ENCODE measurements at regions not wholly inside any gene's neighbourhood (a gene's known extent, or its start where the extent isn't known, plus 50 kb on each side); places are given as distances from the start of the nearest gene placed in this dataset.

DNA sequence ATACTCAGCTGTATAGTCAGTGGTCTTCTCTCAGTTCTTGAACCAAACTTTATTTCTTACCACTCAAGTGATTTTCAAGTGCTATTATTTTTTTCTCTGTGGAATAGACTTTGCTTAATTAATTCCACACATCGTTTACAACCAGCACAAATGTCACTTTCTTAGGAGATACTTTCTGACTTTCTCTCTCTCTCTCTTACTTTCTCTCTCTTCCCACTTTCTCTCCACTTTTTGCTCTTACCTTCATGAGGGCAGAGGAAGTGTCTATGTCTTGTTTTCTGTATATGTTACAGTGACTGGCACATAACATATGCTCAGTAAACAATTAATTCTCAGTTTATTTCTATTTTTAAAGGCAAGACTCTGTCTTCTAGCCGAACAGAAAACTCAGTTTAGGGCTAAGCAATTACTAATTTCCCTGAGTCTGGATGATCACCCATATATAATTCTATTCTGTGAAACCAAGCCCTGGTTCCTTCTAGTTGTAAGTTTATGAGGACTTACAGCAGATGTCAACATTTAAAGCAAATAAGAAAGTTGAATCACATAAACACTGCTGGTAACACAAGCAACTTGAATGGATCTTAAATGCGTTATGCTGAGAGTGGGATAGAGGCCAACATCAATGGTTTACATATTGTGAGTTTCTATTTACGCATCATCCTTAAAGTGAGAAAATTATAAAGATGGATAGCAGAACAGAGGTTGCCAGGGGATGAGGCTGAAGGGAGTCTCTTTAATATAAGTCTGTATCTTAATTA lies 791.4 kb downstream of the MTRR start (continued):
- TF ChIP-seq, protein P1, sequence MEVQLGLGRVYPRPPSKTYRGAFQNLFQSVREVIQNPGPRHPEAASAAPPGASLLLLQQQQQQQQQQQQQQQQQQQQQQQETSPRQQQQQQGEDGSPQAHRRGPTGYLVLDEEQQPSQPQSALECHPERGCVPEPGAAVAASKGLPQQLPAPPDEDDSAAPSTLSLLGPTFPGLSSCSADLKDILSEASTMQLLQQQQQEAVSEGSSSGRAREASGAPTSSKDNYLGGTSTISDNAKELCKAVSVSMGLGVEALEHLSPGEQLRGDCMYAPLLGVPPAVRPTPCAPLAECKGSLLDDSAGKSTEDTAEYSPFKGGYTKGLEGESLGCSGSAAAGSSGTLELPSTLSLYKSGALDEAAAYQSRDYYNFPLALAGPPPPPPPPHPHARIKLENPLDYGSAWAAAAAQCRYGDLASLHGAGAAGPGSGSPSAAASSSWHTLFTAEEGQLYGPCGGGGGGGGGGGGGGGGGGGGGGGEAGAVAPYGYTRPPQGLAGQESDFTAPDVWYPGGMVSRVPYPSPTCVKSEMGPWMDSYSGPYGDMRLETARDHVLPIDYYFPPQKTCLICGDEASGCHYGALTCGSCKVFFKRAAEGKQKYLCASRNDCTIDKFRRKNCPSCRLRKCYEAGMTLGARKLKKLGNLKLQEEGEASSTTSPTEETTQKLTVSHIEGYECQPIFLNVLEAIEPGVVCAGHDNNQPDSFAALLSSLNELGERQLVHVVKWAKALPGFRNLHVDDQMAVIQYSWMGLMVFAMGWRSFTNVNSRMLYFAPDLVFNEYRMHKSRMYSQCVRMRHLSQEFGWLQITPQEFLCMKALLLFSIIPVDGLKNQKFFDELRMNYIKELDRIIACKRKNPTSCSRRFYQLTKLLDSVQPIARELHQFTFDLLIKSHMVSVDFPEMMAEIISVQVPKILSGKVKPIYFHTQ (CRISPR knock-in tag; IDR thresholded peaks at IDR 0.05) = no peak
- no peak for TF ChIP-seq RELA (CRISPR knock-in tag; IDR thresholded peaks at IDR 0.05; ENCODE audit: borderline replicate concordance)
- no peak for TF ChIP-seq FOXP1 (CRISPR knock-in tag; IDR thresholded peaks at IDR 0.05; ENCODE audit: borderline replicate concordance)
- TF ChIP-seq CREB1 (CRISPR knock-in tag; IDR thresholded peaks at IDR 0.05) = no peak
- TF ChIP-seq, protein P2, sequence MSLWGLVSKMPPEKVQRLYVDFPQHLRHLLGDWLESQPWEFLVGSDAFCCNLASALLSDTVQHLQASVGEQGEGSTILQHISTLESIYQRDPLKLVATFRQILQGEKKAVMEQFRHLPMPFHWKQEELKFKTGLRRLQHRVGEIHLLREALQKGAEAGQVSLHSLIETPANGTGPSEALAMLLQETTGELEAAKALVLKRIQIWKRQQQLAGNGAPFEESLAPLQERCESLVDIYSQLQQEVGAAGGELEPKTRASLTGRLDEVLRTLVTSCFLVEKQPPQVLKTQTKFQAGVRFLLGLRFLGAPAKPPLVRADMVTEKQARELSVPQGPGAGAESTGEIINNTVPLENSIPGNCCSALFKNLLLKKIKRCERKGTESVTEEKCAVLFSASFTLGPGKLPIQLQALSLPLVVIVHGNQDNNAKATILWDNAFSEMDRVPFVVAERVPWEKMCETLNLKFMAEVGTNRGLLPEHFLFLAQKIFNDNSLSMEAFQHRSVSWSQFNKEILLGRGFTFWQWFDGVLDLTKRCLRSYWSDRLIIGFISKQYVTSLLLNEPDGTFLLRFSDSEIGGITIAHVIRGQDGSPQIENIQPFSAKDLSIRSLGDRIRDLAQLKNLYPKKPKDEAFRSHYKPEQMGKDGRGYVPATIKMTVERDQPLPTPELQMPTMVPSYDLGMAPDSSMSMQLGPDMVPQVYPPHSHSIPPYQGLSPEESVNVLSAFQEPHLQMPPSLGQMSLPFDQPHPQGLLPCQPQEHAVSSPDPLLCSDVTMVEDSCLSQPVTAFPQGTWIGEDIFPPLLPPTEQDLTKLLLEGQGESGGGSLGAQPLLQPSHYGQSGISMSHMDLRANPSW (CRISPR knock-in tag; conservative IDR thresholded peaks at IDR 0.05; ENCODE audit: low read depth) = no peak
- TF ChIP-seq SMAD4 (CRISPR knock-in tag; IDR thresholded peaks at IDR 0.05) = no peak
- no peak for TF ChIP-seq USF2 (CRISPR knock-in tag; IDR thresholded peaks at IDR 0.05)
- TF ChIP-seq, protein P3, sequence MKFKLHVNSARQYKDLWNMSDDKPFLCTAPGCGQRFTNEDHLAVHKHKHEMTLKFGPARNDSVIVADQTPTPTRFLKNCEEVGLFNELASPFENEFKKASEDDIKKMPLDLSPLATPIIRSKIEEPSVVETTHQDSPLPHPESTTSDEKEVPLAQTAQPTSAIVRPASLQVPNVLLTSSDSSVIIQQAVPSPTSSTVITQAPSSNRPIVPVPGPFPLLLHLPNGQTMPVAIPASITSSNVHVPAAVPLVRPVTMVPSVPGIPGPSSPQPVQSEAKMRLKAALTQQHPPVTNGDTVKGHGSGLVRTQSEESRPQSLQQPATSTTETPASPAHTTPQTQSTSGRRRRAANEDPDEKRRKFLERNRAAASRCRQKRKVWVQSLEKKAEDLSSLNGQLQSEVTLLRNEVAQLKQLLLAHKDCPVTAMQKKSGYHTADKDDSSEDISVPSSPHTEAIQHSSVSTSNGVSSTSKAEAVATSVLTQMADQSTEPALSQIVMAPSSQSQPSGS (CRISPR knock-in tag; IDR thresholded peaks at IDR 0.05; ENCODE audit: borderline replicate concordance, low read depth) = no peak
- TF ChIP-seq EMX1 (CRISPR knock-in tag; IDR thresholded peaks at IDR 0.05) = no peak
- TF ChIP-seq TEAD4 (CRISPR knock-in tag; IDR thresholded peaks at IDR 0.05) = no peak
- TF ChIP-seq, protein P4, sequence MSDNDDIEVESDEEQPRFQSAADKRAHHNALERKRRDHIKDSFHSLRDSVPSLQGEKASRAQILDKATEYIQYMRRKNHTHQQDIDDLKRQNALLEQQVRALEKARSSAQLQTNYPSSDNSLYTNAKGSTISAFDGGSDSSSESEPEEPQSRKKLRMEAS (CRISPR knock-in tag; IDR thresholded peaks at IDR 0.05) = no peak
- no peak for TF ChIP-seq OVOL2 (CRISPR knock-in tag; IDR thresholded peaks at IDR 0.05; ENCODE audit: borderline replicate concordance)

GRCh38 chr5:8663374-8663773 lies 794.4 kb downstream of the MTRR start:
- no peak for ATAC-seq
- no peak for DNase-seq (ENCODE audit: low spot score)
- Mint-ChIP-seq H3K36me3 (no peaks in the 10 kb centered on the region), H3K4me1 (no peaks in the 10 kb centered on the region), H3K9me3 (peaks cover 6% of the 10 kb centered on the region; the same call in 1 of the 2 replicates), H3K4me3 (no peak overlapping the region), H3K27me3 (ENCODE audit: low read depth) (no peaks in the 10 kb centered on the region), H3K27ac (no peak overlapping the region)
- TF ChIP-seq TP53 (CRISPR knock-in tag; IDR thresholded peaks at IDR 0.05) = no peak
- TF ChIP-seq HMGA2 (CRISPR knock-in tag; IDR thresholded peaks at IDR 0.05) = no peak
- TF ChIP-seq, protein P5, sequence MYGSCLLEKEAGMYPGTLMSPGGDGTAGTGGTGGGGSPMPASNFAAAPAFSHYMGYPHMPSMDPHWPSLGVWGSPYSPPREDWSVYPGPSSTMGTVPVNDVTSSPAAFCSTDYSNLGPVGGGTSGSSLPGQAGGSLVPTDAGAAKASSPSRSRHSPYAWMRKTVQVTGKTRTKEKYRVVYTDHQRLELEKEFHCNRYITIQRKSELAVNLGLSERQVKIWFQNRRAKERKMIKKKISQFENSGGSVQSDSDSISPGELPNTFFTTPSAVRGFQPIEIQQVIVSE (CRISPR knock-in tag; IDR thresholded peaks at IDR 0.05; ENCODE audit: borderline replicate concordance) = no peak
- TF ChIP-seq, protein P4 (CRISPR knock-in tag; IDR thresholded peaks at IDR 0.05) = no peak
- no peak for TF ChIP-seq E2F1 (CRISPR knock-in tag; IDR thresholded peaks at IDR 0.05)
- TF ChIP-seq, protein P6, sequence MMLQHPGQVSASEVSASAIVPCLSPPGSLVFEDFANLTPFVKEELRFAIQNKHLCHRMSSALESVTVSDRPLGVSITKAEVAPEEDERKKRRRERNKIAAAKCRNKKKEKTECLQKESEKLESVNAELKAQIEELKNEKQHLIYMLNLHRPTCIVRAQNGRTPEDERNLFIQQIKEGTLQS (CRISPR knock-in tag; conservative IDR thresholded peaks at IDR 0.05) = no peak
- TF ChIP-seq NR1H2 (CRISPR knock-in tag; IDR thresholded peaks at IDR 0.05) = no peak
- TF ChIP-seq SOX15 (CRISPR knock-in tag; IDR thresholded peaks at IDR 0.05) = no peak
- no peak for TF ChIP-seq NFE2L1 (CRISPR knock-in tag; IDR thresholded peaks at IDR 0.05)
- TF ChIP-seq TEAD4 (CRISPR knock-in tag; IDR thresholded peaks at IDR 0.05) = no peak
- no peak for TF ChIP-seq PREB (CRISPR knock-in tag; IDR thresholded peaks at IDR 0.05; ENCODE audit: borderline replicate concordance)
- TF ChIP-seq FOXP1 (CRISPR knock-in tag; IDR thresholded peaks at IDR 0.05; ENCODE audit: borderline replicate concordance) = no peak
- ChIA-PET POLR2A (no interaction called here), CTCF (no interaction called here)
